Mesendoderm (in vitro differentiated cells): ENCODE measurements at regions not wholly inside any gene's neighbourhood (a gene's known extent, or its start where the extent isn't known, plus 50 kb on each side); places are given as distances from the start of the nearest gene placed in this dataset.

Experiments used
- DNase-seq: peaks from one replicate; pipeline ENCODE4 v3.0.0; 2013
- H2AK5ac ChIP-seq: 2 replicates; pipeline ENCODE4 v1.6.1; 2013; ENCODE audit warnings: low read length, inconsistent platforms
- H2BK120ac ChIP-seq: 2 replicates; pipeline ENCODE4 v1.6.1; 2013; ENCODE audit warnings: low read depth, mild to moderate bottlenecking, low read length, moderate library complexity, mixed read lengths
- H2BK15ac ChIP-seq: replicated peaks from 2 replicates; pipeline ENCODE4 v1.6.1; 2013; ENCODE audit warnings: low read depth, mild to moderate bottlenecking, moderate library complexity
- H2BK5ac ChIP-seq: 2 replicates; pipeline ENCODE4 v1.6.1; 2013; ENCODE audit warnings: low read length, inconsistent platforms
- H3K18ac ChIP-seq: 2 replicates; pipeline ENCODE4 v1.6.1; 2013; ENCODE audit warnings: mild to moderate bottlenecking, low read length, mixed read lengths
- H3K23ac ChIP-seq: one replicate; pipeline ENCODE4 v1.6.1; 2013; ENCODE audit warnings: low read length
- H3K27ac ChIP-seq: 2 replicates; pipeline ENCODE4 v1.5.1; 2013; ENCODE audit warnings: low read depth, mild to moderate bottlenecking, inconsistent platforms, low read length, moderate library complexity
- H3K27me3 ChIP-seq: 2 replicates; pipeline ENCODE4 v1.6.1; 2013; ENCODE audit warnings: low read length, control low read depth, mild to moderate bottlenecking, inconsistent platforms; ENCODE audit not compliant: insufficient read depth, poor library complexity
- H3K36me3 ChIP-seq: 2 replicates; pipeline ENCODE4 v1.6.1; 2013; ENCODE audit warnings: low read length, inconsistent platforms; ENCODE audit not compliant: control insufficient read depth, insufficient read depth
- H3K4ac ChIP-seq: one replicate; pipeline ENCODE4 v1.6.1; 2013; ENCODE audit warnings: low read depth, mild to moderate bottlenecking, low read length, moderate library complexity
- H3K4me1 ChIP-seq: 2 replicates; pipeline ENCODE4 v1.6.1; 2013; ENCODE audit warnings: low read depth, low read length, inconsistent platforms; ENCODE audit not compliant: control insufficient read depth
- H3K4me2 ChIP-seq: 2 replicates; pipeline ENCODE4 v1.6.1; 2013; ENCODE audit warnings: low read length
- H3K4me3 ChIP-seq: 2 replicates; pipeline ENCODE4 v1.5.1; 2013; ENCODE audit warnings: mild to moderate bottlenecking, low read length
- H3K56ac ChIP-seq: one replicate; pipeline ENCODE4 v1.6.1; 2013; ENCODE audit warnings: low read length
- H3K79me1 ChIP-seq: 2 replicates; pipeline ENCODE4 v1.6.1; 2013; ENCODE audit warnings: low read length, inconsistent platforms
- H3K79me2 ChIP-seq: 2 replicates; pipeline ENCODE4 v1.6.1; 2013; ENCODE audit warnings: mild to moderate bottlenecking, low read length; ENCODE audit not compliant: control insufficient read depth, insufficient read depth
- H3K9ac ChIP-seq: 2 replicates; pipeline ENCODE4 v1.6.1; 2013; ENCODE audit warnings: low read length, inconsistent platforms
- H4K5ac ChIP-seq: one replicate; pipeline ENCODE4 v1.6.1; 2013; ENCODE audit warnings: low read length
- H4K8ac ChIP-seq: one replicate; pipeline ENCODE4 v1.6.1; 2013; ENCODE audit warnings: low read depth, mild to moderate bottlenecking, control low read depth, low read length, moderate library complexity
- WGBS: extraction: QIAGEN DNeasy Blood & Tissue Kit; methylation state at CpG from one replicate; pipeline ENCODE4 v1.1.7; 2013; ENCODE audit warnings: low lambda C conversion rate, missing lambda C conversion rate; ENCODE audit not compliant: insufficient coverage; ENCODE audit errors: extremely low coverage; 5-methylcytosine and 5-hydroxymethylcytosine counted together

GRCh38 chr9:7451062-7451461, 348.5 kb downstream of the DMAC1 start:
- Histone ChIP-seq H4K8ac (no peak overlapping the region), H3K4me3 (no peak overlapping the region), H2BK15ac (no peak overlapping the region), H2BK120ac (no peak overlapping the region), H3K36me3 (no peaks in the 10 kb centered on the region), H3K27ac (no peak overlapping the region), H3K79me1 (no peaks in the 10 kb centered on the region), H4K5ac (no peak overlapping the region), H3K56ac (no peak overlapping the region), H3K18ac (no peak overlapping the region), H2BK5ac (no peak overlapping the region), H3K79me2 (no peaks in the 10 kb centered on the region), H3K4me2 (no peak overlapping the region), H3K4me1 (no peaks in the 10 kb centered on the region), H3K23ac (no peak overlapping the region), H3K9ac (no peak overlapping the region), H2AK5ac (no peak overlapping the region), H3K4ac (no peak overlapping the region), H3K27me3 (no peaks in the 10 kb centered on the region)
- no CpG with 5 or more reads among the region's 3 CpGs for WGBS
- no peak for DNase-seq

GRCh38 chr9:7443541-7443940, 356.0 kb downstream of the DMAC1 start:
- WGBS: no CpG with 5 or more reads among the region's 1 CpG
- H3K23ac ChIP-seq: no peak overlapping the region
- no peak overlapping the region for H3K4me2 ChIP-seq
- H3K4me3 ChIP-seq: no peak overlapping the region
- no peak overlapping the region for H4K8ac ChIP-seq
- no peak overlapping the region for H3K56ac ChIP-seq
- H2BK5ac ChIP-seq: no peak overlapping the region
- no peak overlapping the region for H3K9ac ChIP-seq
- H4K5ac ChIP-seq: no peak overlapping the region
- no peaks in the 10 kb centered on the region for H3K4me1 ChIP-seq
- H3K79me1 ChIP-seq: no peaks in the 10 kb centered on the region
- no peak overlapping the region for H2BK120ac ChIP-seq
- H3K4ac ChIP-seq: no peak overlapping the region
- DNase-seq: no peak
- H2BK15ac ChIP-seq: no peak overlapping the region
- H3K18ac ChIP-seq: no peak overlapping the region
- no peaks in the 10 kb centered on the region for H3K27me3 ChIP-seq
- H3K36me3 ChIP-seq: no peaks in the 10 kb centered on the region
- H3K27ac ChIP-seq: no peak overlapping the region
- no peak overlapping the region for H2AK5ac ChIP-seq
- no peaks in the 10 kb centered on the region for H3K79me2 ChIP-seq

- H3K18ac ChIP-seq: no peak overlapping the region
- DNase-seq: no peak
- H2BK5ac ChIP-seq: no peak overlapping the region
- H3K79me1 ChIP-seq: no peaks in the 10 kb centered on the region
- no peak overlapping the region for H4K5ac ChIP-seq
- no peak overlapping the region for H3K23ac ChIP-seq
- H3K4ac ChIP-seq: no peak overlapping the region
- no peak overlapping the region for H3K27ac ChIP-seq
- no peak overlapping the region for H4K8ac ChIP-seq
- no peaks in the 10 kb centered on the region for H3K79me2 ChIP-seq
- H2AK5ac ChIP-seq: no peak overlapping the region
- H3K4me3 ChIP-seq: no peak overlapping the region
- H3K4me1 ChIP-seq: no peaks in the 10 kb centered on the region
- H2BK15ac ChIP-seq: no peak overlapping the region
- no peaks in the 10 kb centered on the region for H3K36me3 ChIP-seq
- H2BK120ac ChIP-seq: no peak overlapping the region
- no peak overlapping the region for H3K4me2 ChIP-seq
- H3K56ac ChIP-seq: no peak overlapping the region
- H3K9ac ChIP-seq: no peak overlapping the region
- no peaks in the 10 kb centered on the region for H3K27me3 ChIP-seq
Observed at GRCh38 chr9:7439355-7439995, 360.1 kb downstream of the DMAC1 start.

GRCh38 chr9:7436754-7437153, 362.8 kb downstream of the DMAC1 start:
- H2BK15ac ChIP-seq: no peak overlapping the region
- no peak for DNase-seq
- H3K23ac ChIP-seq: no peak overlapping the region

GRCh38 chr9:7433508-7434292, 365.9 kb downstream of the DMAC1 start:
- H4K8ac ChIP-seq: no peak overlapping the region
- H3K4me3 ChIP-seq: no peak overlapping the region
- no peaks in the 10 kb centered on the region for H3K4me1 ChIP-seq
- H2BK5ac ChIP-seq: no peak overlapping the region
- H3K4me2 ChIP-seq: no peak overlapping the region
- no peaks in the 10 kb centered on the region for H3K27me3 ChIP-seq
- H3K18ac ChIP-seq: no peak overlapping the region
- no peak overlapping the region for H3K9ac ChIP-seq
- H2BK120ac ChIP-seq: no peak overlapping the region
- H3K56ac ChIP-seq: no peak overlapping the region
- H3K79me2 ChIP-seq: no peaks in the 10 kb centered on the region
- H4K5ac ChIP-seq: no peak overlapping the region
- H2AK5ac ChIP-seq: no peak overlapping the region
- H3K27ac ChIP-seq: no peak overlapping the region
- H3K36me3 ChIP-seq: no peaks in the 10 kb centered on the region
- no peaks in the 10 kb centered on the region for H3K79me1 ChIP-seq
- no CpG with 5 or more reads among the region's 3 CpGs for WGBS
- no peak overlapping the region for H3K23ac ChIP-seq
- no peak overlapping the region for H2BK15ac ChIP-seq
- no peak overlapping the region for H3K4ac ChIP-seq
- no peak for DNase-seq

More at GRCh38 chr9:7436754-7437153, 362.8 kb downstream of the DMAC1 start:
- no peak overlapping the region for H2BK5ac ChIP-seq
- no peak overlapping the region for H4K5ac ChIP-seq
- no peak overlapping the region for H3K4me2 ChIP-seq
- no peaks in the 10 kb centered on the region for H3K27me3 ChIP-seq
- no peak overlapping the region for H3K4ac ChIP-seq
- H4K8ac ChIP-seq: no peak overlapping the region
- H3K79me1 ChIP-seq: no peaks in the 10 kb centered on the region
- WGBS: no CpG with 5 or more reads among the region's 2 CpGs
- no peaks in the 10 kb centered on the region for H3K4me1 ChIP-seq
- H3K36me3 ChIP-seq: no peaks in the 10 kb centered on the region
- no peaks in the 10 kb centered on the region for H3K79me2 ChIP-seq
- H3K18ac ChIP-seq: no peak overlapping the region
- no peak overlapping the region for H3K4me3 ChIP-seq
- H3K27ac ChIP-seq: no peak overlapping the region
- no peak overlapping the region for H3K56ac ChIP-seq
- no peak overlapping the region for H3K9ac ChIP-seq
- H2BK120ac ChIP-seq: no peak overlapping the region
- no peak overlapping the region for H2AK5ac ChIP-seq
